HEK293 (cell line): ENCODE measurements at regions not wholly inside any gene's neighbourhood (a gene's known extent, or its start where the extent isn't known, plus 50 kb on each side); places are given as distances from the start of the nearest gene placed in this dataset.

Source experiments
- CTCF ChIA-PET: fragments of 350-600 bp; formaldehyde crosslinking; extraction: SDS; loops from one replicate; lab custom pipeline; 2021; ENCODE audit warnings: antibody characterized with exemption; lab: Yijun Ruan, JAX
- POLR2A ChIA-PET: fragments of 300-600 bp; formaldehyde crosslinking; extraction: SDS; loops from one replicate; lab custom pipeline; 2020; ENCODE audit warnings: antibody characterized with exemption, inconsistent platforms; lab: Yijun Ruan, JAX
- H3K27ac ChIP-seq: fragments of 200-500 bp; sonication (Bioruptor generic); 2 replicates; pipeline ENCODE4 v1.5.1; 2014; ENCODE audit warnings: low read depth, low read length, control low read depth, inconsistent platforms; ENCODE audit errors: extremely low read depth
- H3K36me3 ChIP-seq, 2 experiments: fragments of 200-500 bp in 1 of 2; sonication (Bioruptor generic) in 1 of 2; 1 replicate in 1 of 2; 2 replicates in 1 of 2; pipeline ENCODE4 v1.5.1; 2014 to 2017; ENCODE audit warnings: inconsistent platforms in 2 of 2, low read length in 2 of 2; ENCODE audit not compliant: control insufficient read depth in 2 of 2, insufficient read depth in 1 of 2
- H3K4me1 ChIP-seq: fragments of 200-500 bp; sonication (Bioruptor generic); 2 replicates; pipeline ENCODE4 v1.5.1; 2014; ENCODE audit warnings: mild to moderate bottlenecking, low read length, inconsistent platforms; ENCODE audit not compliant: control insufficient read depth, insufficient read depth
- H3K4me3 ChIP-seq: 2 replicates; pipeline ENCODE4 v1.5.1; 2011; ENCODE audit warnings: low read depth, mild to moderate bottlenecking, control low read depth, low read length, moderate library complexity
- H3K9me3 ChIP-seq: fragments of 200-500 bp; sonication (Bioruptor generic); 2 replicates; pipeline ENCODE4 v1.5.1; 2014; ENCODE audit warnings: low read depth, low read length, inconsistent platforms; ENCODE audit not compliant: control insufficient read depth, insufficient read depth
- BCL11B ChIP-seq: fragments of 450-650 bp; formaldehyde crosslinking; IDR thresholded peaks from 2 replicates; pipeline ENCODE4 v1.5.1; 2016; ENCODE audit warnings: low read depth, missing biosample characterization, missing genetic modification characterization
- GFI1B ChIP-seq: fragments of 450-650 bp; formaldehyde crosslinking; IDR thresholded peaks from 2 replicates; pipeline ENCODE4 v1.5.1; 2016; ENCODE audit warnings: missing biosample characterization, missing genetic modification characterization
- GLI4 ChIP-seq: fragments of 450-650 bp; formaldehyde crosslinking; IDR thresholded peaks from 2 replicates; pipeline ENCODE4 v1.5.1; 2016; ENCODE audit warnings: missing biosample characterization, missing genetic modification characterization
- HOXA7 ChIP-seq: sonication (generic); formaldehyde crosslinking; IDR thresholded peaks from 2 replicates; pipeline ENCODE4 v1.8.1; 2022; ENCODE audit warnings: missing genetic modification reagents, borderline replicate concordance
- ZFP69B ChIP-seq: fragments of 450-650 bp; formaldehyde crosslinking; IDR thresholded peaks from 2 replicates; pipeline ENCODE4 v1.5.1; 2016; ENCODE audit warnings: missing biosample characterization, missing genetic modification characterization
- ZNF121 ChIP-seq: fragments of 450-650 bp; formaldehyde crosslinking; IDR thresholded peaks from 2 replicates; pipeline ENCODE4 v1.5.1; 2016; ENCODE audit warnings: missing biosample characterization, missing genetic modification characterization
- ZNF140 ChIP-seq: fragments of 450-650 bp; formaldehyde crosslinking; IDR thresholded peaks from 2 replicates; pipeline ENCODE4 v1.5.1; 2016; ENCODE audit warnings: missing biosample characterization, missing genetic modification characterization
- ZNF146 ChIP-seq: fragments of 450-650 bp; formaldehyde crosslinking; IDR thresholded peaks from 2 replicates; pipeline ENCODE4 v1.5.1; 2016; ENCODE audit warnings: missing biosample characterization, missing genetic modification characterization
- ZNF16 ChIP-seq: fragments of 450-650 bp; formaldehyde crosslinking; IDR thresholded peaks from 2 replicates; pipeline ENCODE4 v1.5.1; 2016; ENCODE audit warnings: low read depth, missing biosample characterization, missing genetic modification characterization
- ZNF169 ChIP-seq: fragments of 450-650 bp; formaldehyde crosslinking; IDR thresholded peaks from 2 replicates; pipeline ENCODE4 v1.5.1; 2016; ENCODE audit warnings: missing biosample characterization, missing genetic modification characterization
- ZNF19 ChIP-seq: fragments of 450-650 bp; formaldehyde crosslinking; IDR thresholded peaks from 2 replicates; pipeline ENCODE4; 2016; ENCODE audit warnings: missing biosample characterization, missing genetic modification characterization, low read depth
- ZNF341 ChIP-seq: fragments of 450-650 bp; formaldehyde crosslinking; IDR thresholded peaks from 2 replicates; pipeline ENCODE4; 2016; ENCODE audit warnings: low read depth, missing biosample characterization, missing genetic modification characterization
- ZNF394 ChIP-seq: fragments of 450-650 bp; formaldehyde crosslinking; IDR thresholded peaks from 2 replicates; pipeline ENCODE4 v1.5.1; 2016; ENCODE audit warnings: missing biosample characterization, missing genetic modification characterization, mild to moderate bottlenecking, moderate library complexity, borderline replicate concordance
- ZNF404 ChIP-seq: fragments of 450-650 bp; formaldehyde crosslinking; IDR thresholded peaks from 2 replicates; pipeline ENCODE4 v1.5.1; 2017; ENCODE audit warnings: missing biosample characterization, missing genetic modification characterization
- ZNF529 ChIP-seq: fragments of 450-650 bp; formaldehyde crosslinking; IDR thresholded peaks from 2 replicates; pipeline ENCODE4 v1.5.1; 2017; ENCODE audit warnings: missing genetic modification characterization, missing biosample characterization; ENCODE audit not compliant: insufficient replicate concordance
- ZNF549 ChIP-seq: fragments of 450-650 bp; IDR thresholded peaks from 2 replicates; pipeline ENCODE4 v1.5.1; 2018; ENCODE audit warnings: missing biosample characterization, missing genetic modification characterization, mild to moderate bottlenecking, inconsistent platforms, moderate library complexity
- ZNF561 ChIP-seq: fragments of 450-650 bp; IDR thresholded peaks from 2 replicates; pipeline ENCODE4 v1.5.1; 2018; ENCODE audit warnings: missing biosample characterization, missing genetic modification characterization, borderline replicate concordance
- ZNF623 ChIP-seq: fragments of 450-650 bp; formaldehyde crosslinking; IDR thresholded peaks from 2 replicates; pipeline ENCODE4 v1.5.1; 2016; ENCODE audit warnings: missing biosample characterization, missing genetic modification characterization
- ZNF629 ChIP-seq: fragments of 450-650 bp; formaldehyde crosslinking; IDR thresholded peaks from 2 replicates; pipeline ENCODE4 v1.5.1; 2017; ENCODE audit warnings: missing biosample characterization, missing genetic modification characterization
- ZNF843 ChIP-seq: fragments of 450-650 bp; formaldehyde crosslinking; IDR thresholded peaks from 2 replicates; pipeline ENCODE4 v1.5.1; 2016; ENCODE audit warnings: missing biosample characterization, missing genetic modification characterization
- ZXDB ChIP-seq: fragments of 450-650 bp; formaldehyde crosslinking; IDR thresholded peaks from 2 replicates; pipeline ENCODE4 v1.5.1; 2016; ENCODE audit warnings: missing biosample characterization, missing genetic modification characterization
- TF ChIP-seq, protein P1 (sequence below): fragments of 450-650 bp; formaldehyde crosslinking; IDR thresholded peaks from 2 replicates; pipeline ENCODE4 v1.5.1; 2016; ENCODE audit warnings: missing biosample characterization, missing genetic modification characterization
- TF ChIP-seq, protein P2 (sequence below): IDR thresholded peaks from 2 replicates; pipeline ENCODE4 v1.6.1; 2011; ENCODE audit warnings: mild to moderate bottlenecking, low read depth, low read length, borderline replicate concordance
- TF ChIP-seq, protein P3 (sequence below): fragments of 450-650 bp; formaldehyde crosslinking; IDR thresholded peaks from 2 replicates; pipeline ENCODE4 v1.5.1; 2016; ENCODE audit warnings: missing biosample characterization, missing genetic modification characterization, borderline replicate concordance
- TF ChIP-seq, protein P4 (sequence below): fragments of 450-650 bp; IDR thresholded peaks from 2 replicates; pipeline ENCODE4 v1.5.1; 2018; ENCODE audit warnings: missing biosample characterization, mild to moderate bottlenecking, missing genetic modification characterization
- TF ChIP-seq, protein P5 (sequence below): sonication (generic); formaldehyde crosslinking; IDR thresholded peaks from 2 replicates; pipeline ENCODE4 v1.8.1; 2022; ENCODE audit warnings: mild to moderate bottlenecking, moderate library complexity, missing genetic modification reagents
- TF ChIP-seq, protein P6 (sequence below): fragments of 450-650 bp; formaldehyde crosslinking; IDR thresholded peaks from 2 replicates; pipeline ENCODE4 v1.5.1; 2017; ENCODE audit warnings: missing biosample characterization, missing genetic modification characterization
- TF ChIP-seq, protein P7 (sequence below): fragments of 450-650 bp; IDR thresholded peaks from 2 replicates; pipeline ENCODE4 v1.5.1; 2018; ENCODE audit warnings: missing biosample characterization, missing genetic modification characterization

DNA sequence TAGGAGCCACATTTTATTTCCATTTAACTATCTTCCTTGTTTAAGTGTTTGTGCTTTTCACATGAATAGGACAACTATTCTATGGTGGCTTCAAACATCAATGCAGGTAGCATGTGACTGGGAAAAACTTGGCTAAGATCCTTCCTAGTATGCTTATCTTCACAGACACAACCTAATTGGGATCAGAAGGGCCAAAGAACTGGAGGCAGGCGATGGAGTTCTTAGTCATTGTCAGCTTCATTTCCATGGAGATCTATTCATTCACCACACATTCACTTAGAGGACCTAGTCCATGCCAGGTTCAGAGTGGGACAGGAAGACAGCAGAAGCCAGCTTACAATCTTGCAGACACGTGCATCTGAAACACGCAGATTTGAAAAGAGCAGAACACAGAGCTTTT, 277.5 kb upstream of the PPP2R3A start:
- Histone ChIP-seq H3K27ac (no peak overlapping the region), H3K36me3 (no peaks in the 10 kb centered on the region), H3K4me3 (no peak overlapping the region), H3K4me1 (no peaks in the 10 kb centered on the region), H3K9me3 (no peaks in the 10 kb centered on the region)
- TF ChIP-seq HOXA7 (CRISPR knock-in tag) (no peak), ZNF394 (tag by site-specific recombination) (no peak), ZNF140 (no peak), GLI4 (no peak), GFI1B (tag by site-specific recombination) (no peak), ZNF169 (tag by site-specific recombination) (no peak), ZNF146 (tag by site-specific recombination) (no peak), ZNF16 (tag by site-specific recombination) (no peak), ZNF623 (tag by site-specific recombination) (no peak), ZNF629 (tag by site-specific recombination) (no peak), ZXDB (tag by site-specific recombination) (no peak), ZNF121 (tag by site-specific recombination) (no peak), ZNF549 (no peak)
- TF ChIP-seq, protein P1, sequence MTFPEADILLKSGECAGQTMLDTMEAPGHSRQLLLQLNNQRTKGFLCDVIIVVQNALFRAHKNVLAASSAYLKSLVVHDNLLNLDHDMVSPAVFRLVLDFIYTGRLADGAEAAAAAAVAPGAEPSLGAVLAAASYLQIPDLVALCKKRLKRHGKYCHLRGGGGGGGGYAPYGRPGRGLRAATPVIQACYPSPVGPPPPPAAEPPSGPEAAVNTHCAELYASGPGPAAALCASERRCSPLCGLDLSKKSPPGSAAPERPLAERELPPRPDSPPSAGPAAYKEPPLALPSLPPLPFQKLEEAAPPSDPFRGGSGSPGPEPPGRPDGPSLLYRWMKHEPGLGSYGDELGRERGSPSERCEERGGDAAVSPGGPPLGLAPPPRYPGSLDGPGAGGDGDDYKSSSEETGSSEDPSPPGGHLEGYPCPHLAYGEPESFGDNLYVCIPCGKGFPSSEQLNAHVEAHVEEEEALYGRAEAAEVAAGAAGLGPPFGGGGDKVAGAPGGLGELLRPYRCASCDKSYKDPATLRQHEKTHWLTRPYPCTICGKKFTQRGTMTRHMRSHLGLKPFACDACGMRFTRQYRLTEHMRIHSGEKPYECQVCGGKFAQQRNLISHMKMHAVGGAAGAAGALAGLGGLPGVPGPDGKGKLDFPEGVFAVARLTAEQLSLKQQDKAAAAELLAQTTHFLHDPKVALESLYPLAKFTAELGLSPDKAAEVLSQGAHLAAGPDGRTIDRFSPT (tag by site-specific recombination), result no peak
- TF ChIP-seq, protein P2, sequence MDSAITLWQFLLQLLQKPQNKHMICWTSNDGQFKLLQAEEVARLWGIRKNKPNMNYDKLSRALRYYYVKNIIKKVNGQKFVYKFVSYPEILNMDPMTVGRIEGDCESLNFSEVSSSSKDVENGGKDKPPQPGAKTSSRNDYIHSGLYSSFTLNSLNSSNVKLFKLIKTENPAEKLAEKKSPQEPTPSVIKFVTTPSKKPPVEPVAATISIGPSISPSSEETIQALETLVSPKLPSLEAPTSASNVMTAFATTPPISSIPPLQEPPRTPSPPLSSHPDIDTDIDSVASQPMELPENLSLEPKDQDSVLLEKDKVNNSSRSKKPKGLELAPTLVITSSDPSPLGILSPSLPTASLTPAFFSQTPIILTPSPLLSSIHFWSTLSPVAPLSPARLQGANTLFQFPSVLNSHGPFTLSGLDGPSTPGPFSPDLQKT, result no peak
- TF ChIP-seq, protein P3, sequence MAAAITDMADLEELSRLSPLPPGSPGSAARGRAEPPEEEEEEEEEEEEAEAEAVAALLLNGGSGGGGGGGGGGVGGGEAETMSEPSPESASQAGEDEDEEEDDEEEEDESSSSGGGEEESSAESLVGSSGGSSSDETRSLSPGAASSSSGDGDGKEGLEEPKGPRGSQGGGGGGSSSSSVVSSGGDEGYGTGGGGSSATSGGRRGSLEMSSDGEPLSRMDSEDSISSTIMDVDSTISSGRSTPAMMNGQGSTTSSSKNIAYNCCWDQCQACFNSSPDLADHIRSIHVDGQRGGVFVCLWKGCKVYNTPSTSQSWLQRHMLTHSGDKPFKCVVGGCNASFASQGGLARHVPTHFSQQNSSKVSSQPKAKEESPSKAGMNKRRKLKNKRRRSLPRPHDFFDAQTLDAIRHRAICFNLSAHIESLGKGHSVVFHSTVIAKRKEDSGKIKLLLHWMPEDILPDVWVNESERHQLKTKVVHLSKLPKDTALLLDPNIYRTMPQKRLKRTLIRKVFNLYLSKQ, result no peak
- TF ChIP-seq, protein P4, sequence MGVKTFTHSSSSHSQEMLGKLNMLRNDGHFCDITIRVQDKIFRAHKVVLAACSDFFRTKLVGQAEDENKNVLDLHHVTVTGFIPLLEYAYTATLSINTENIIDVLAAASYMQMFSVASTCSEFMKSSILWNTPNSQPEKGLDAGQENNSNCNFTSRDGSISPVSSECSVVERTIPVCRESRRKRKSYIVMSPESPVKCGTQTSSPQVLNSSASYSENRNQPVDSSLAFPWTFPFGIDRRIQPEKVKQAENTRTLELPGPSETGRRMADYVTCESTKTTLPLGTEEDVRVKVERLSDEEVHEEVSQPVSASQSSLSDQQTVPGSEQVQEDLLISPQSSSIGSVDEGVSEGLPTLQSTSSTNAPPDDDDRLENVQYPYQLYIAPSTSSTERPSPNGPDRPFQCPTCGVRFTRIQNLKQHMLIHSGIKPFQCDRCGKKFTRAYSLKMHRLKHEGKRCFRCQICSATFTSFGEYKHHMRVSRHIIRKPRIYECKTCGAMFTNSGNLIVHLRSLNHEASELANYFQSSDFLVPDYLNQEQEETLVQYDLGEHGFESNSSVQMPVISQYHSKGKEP, result no peak
- TF ChIP-seq, protein P5, sequence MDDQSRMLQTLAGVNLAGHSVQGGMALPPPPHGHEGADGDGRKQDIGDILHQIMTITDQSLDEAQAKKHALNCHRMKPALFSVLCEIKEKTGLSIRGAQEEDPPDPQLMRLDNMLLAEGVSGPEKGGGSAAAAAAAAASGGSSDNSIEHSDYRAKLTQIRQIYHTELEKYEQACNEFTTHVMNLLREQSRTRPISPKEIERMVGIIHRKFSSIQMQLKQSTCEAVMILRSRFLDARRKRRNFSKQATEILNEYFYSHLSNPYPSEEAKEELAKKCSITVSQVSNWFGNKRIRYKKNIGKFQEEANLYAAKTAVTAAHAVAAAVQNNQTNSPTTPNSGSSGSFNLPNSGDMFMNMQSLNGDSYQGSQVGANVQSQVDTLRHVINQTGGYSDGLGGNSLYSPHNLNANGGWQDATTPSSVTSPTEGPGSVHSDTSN (CRISPR knock-in tag), result no peak
- ChIA-PET CTCF (no interaction called here), POLR2A (no interaction called here)

DNA sequence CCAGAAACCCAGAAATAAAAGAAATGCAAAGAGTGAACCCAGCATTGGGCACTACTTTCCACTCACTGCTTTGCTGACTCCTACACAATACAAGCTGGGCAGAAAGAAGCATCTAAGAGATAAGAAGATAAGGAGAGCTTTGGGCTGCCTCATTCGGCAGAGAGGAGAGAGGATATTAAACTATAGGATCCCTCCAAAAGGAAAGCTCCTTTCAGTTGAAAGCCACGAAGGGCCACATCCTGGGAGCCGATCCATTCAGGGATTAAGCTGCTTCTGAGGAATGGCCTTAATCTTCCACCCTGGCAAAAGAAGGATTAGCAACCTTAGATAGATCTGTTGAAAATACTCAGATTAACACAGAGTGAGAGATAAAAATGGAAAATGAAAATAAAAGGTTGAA, 274.9 kb upstream of the PPP2R3A start:
- H3K36me3 ChIP-seq, result no peaks in the 10 kb centered on the region
- no peak overlapping the region for H3K27ac ChIP-seq
- no peaks in the 10 kb centered on the region for H3K9me3 ChIP-seq
- CTCF ChIA-PET, result no interaction called here
- no peaks in the 10 kb centered on the region for H3K4me1 ChIP-seq
- POLR2A ChIA-PET, result no interaction called here
- no peak overlapping the region for H3K4me3 ChIP-seq
- TF ChIP-seq, protein P6, sequence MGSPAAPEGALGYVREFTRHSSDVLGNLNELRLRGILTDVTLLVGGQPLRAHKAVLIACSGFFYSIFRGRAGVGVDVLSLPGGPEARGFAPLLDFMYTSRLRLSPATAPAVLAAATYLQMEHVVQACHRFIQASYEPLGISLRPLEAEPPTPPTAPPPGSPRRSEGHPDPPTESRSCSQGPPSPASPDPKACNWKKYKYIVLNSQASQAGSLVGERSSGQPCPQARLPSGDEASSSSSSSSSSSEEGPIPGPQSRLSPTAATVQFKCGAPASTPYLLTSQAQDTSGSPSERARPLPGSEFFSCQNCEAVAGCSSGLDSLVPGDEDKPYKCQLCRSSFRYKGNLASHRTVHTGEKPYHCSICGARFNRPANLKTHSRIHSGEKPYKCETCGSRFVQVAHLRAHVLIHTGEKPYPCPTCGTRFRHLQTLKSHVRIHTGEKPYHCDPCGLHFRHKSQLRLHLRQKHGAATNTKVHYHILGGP (tag by site-specific recombination), result no peak
- no peak for TF ChIP-seq ZNF404 (tag by site-specific recombination)
- no peak for TF ChIP-seq ZNF843 (tag by site-specific recombination)
- no peak for TF ChIP-seq ZNF561 (tag by site-specific recombination)
- TF ChIP-seq BCL11B (tag by site-specific recombination), result no peak
- TF ChIP-seq ZNF341 (tag by site-specific recombination), result no peak
- TF ChIP-seq, protein P7, sequence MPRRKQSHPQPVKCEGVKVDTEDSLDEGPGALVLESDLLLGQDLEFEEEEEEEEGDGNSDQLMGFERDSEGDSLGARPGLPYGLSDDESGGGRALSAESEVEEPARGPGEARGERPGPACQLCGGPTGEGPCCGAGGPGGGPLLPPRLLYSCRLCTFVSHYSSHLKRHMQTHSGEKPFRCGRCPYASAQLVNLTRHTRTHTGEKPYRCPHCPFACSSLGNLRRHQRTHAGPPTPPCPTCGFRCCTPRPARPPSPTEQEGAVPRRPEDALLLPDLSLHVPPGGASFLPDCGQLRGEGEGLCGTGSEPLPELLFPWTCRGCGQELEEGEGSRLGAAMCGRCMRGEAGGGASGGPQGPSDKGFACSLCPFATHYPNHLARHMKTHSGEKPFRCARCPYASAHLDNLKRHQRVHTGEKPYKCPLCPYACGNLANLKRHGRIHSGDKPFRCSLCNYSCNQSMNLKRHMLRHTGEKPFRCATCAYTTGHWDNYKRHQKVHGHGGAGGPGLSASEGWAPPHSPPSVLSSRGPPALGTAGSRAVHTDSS (tag by site-specific recombination), result no peak
- TF ChIP-seq ZNF19 (tag by site-specific recombination), result no peak
- TF ChIP-seq ZNF529 (tag by site-specific recombination), result no peak
- no peak for TF ChIP-seq ZFP69B
